ENCODE measurements at regions not wholly inside any gene's neighbourhood (a gene's known extent, or its start where the extent isn't known, plus 50 kb on each side); places are given as distances from the start of the nearest gene placed in this dataset.

- TF ChIP-seq EP300 (IDR thresholded peaks at IDR 0.05; ENCODE audit: borderline replicate concordance in 1 of 2, low read depth in 1 of 2, low read length in 1 of 2) (no peak), POLR2AphosphoS5 (IDR thresholded peaks at IDR 0.05; ENCODE audit: low read depth, low read length) (no peak), RFX5 (IDR thresholded peaks at IDR 0.05; ENCODE audit: low read length) (no peak)
Measured at GRCh38 chr4:124564121-124564520, 148.4 kb downstream of the ANKRD50 start.

Measured in SK-N-SH (cell line).